HG03571 (cell line): ENCODE measurements at regions not wholly inside any gene's neighbourhood (a gene's known extent, or its start where the extent isn't known, plus 50 kb on each side); places are given as distances from the start of the nearest gene placed in this dataset.
"Not testable (repeated sequence)": the region's sequence is repeated elsewhere in the genome, so short reads cannot be mapped to it uniquely, and the experiment has no call there.

ENCODE experiments used
- ATAC-seq: cut with Tn5 transposase; IDR thresholded peaks from one replicate; pipeline ENCODE4 v1.9.1; 2021; ENCODE audit not compliant: unreplicated experiment

DNA sequence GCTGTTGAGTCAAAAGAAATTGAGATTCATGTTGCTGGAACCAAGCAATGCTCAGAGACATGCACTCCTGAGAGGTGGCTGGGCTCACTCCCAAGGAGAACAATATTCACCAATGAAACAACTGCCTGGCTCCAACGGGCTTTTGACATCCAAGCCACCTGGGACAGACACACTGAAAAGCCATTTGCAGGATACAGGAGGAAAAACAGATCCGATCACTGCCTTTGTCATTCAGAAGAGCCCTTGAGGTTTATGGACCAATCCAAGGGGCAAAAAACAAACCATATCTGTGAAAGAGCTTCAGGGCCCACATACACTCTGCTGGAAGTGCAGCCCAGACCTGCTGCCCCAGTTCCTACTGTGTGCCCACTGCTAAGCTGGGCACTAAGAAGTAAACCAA, 277.5 kb downstream of the NUAK1 start:
- no peak for ATAC-seq

GRCh38 chr12:105862163-105862821, 276.5 kb downstream of the NUAK1 start:
- no peak for ATAC-seq

- no peak for ATAC-seq
Measured at GRCh38 chr12:105864316-105864715, 274.4 kb downstream of the NUAK1 start.

DNA sequence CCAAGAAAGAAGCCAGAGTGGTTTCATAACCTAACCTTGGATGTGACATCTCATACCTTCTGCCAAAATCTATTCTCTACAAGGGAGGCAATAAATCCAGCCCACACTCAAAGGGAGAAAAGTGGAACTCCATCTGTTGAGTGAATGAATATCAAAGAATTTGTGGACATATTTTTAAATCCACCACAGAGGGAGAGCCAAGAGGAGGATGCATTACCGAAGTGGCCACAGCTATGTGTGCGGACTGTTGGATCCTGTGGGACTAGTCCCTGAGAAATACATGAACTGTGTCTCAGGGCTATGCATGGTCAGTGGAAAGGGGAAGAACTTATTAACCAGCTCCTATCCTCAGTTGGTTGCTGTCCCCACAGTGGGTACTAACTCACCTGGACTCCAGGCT, 273.9 kb downstream of the NUAK1 start:
- no peak for ATAC-seq

GRCh38 chr12:105865886-105866285, 272.9 kb downstream of the NUAK1 start:
- no peak for ATAC-seq

DNA sequence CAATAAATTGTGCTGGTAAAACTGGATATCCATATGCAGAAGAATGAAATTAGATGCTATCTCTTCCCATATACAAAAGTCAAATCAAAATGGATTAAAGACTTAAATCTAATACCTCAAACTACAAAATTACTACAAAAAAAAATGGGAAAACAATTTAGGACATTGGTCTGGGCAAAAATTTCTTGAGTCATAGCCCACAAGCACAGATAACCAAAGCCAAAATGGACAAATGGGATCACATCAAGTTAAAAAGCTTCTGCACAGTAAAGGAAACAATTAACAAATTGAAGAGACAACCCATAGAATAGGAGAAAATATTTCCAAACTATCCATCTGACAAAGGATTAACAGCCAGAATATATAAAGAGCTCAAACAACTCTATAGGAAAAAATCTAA, 264.6 kb downstream of the NUAK1 start:
- ATAC-seq: no peak

DNA sequence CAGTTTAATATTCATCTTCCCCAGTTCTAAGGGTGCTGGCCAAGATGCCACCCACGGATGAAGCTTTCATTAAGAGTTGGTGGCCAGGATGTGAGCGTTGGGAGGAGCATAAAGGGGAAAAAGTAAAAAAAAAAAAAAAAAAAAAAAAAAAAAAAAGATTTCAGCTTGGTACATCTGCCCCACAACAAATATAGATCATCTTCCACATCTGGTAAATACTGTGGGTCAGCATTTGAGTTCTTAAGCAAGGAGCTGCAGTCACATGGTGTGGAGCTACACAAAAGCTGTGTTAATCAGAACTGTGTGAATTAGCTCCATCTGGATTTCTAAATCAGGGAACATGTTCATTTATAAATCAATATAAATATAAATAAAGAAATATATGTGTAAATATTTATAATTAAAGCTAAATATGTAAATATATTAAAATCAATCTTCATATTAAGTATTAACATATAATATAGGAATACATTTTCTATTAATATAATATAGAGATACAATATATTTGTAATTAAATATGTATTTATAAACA, 262.3 kb downstream of the NUAK1 start:
- ATAC-seq: no peak

DNA sequence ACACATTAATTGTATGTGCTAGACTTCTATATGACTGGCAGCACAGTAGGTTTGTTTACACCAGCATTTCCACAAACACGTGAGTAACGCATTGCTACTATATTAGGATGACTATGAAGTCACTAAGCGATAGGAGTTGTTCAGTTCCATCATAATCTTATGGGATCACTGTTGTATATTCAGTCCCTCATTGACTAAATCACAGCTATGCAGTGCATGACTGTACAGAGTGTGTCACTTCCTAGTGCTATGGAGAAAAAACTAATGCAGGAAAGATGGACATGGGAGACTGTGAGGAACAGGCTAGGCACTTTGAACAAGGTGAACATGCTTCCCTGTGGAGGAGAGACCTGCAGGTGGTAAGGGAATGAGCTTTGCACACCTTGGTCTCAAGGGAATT, 259.8 kb downstream of the NUAK1 start:
- ATAC-seq: no peak

DNA sequence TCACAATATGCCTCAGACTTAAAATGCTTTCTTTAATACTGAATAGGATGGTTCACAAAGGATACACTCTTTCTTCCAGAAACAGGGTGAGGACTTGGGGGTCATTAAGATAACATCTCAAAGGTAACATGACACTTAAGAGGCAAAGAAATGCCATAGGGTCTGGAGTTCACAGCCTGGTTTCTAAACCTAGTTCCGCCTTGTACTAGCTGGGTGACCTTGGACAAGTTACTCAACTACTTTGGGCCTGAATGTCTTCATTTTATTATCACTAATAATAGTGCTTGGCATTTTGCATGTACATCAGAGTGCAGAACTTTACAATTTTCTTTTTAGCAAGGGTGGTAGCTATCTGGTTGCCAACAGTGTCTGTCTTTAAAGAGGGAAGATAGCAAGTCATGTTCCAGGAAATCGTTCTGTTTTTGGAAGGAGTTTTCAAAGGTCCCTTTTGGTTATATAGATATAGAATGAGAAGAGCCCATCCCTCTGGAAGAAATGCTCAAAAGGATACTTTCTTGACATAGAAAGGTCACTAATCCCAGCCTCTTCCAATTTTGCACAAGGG, 257.8 kb downstream of the NUAK1 start:
- no peak for ATAC-seq

GRCh38 chr12:105882404-105882803, 256.4 kb downstream of the NUAK1 start:
- no peak for ATAC-seq

DNA sequence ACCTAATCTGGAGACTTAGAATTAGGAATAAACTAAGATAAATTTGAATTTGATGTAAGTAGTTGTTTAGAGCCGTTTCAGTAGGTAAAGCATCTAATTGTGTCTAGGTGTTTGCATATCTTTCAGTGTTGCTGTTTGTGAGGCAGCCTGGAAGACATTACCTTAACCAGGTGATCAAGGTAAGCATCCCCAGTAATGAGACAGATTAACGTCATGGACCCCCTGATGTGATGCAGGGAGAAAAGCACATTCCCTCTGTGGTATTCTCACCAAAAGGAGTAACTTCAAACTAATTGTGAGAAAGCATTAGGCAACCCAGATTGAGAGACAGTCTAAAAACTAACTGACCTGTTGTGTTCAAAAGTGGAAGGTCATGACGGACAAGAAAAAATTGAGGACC, 251.6 kb downstream of the NUAK1 start:
- no peak for ATAC-seq

DNA sequence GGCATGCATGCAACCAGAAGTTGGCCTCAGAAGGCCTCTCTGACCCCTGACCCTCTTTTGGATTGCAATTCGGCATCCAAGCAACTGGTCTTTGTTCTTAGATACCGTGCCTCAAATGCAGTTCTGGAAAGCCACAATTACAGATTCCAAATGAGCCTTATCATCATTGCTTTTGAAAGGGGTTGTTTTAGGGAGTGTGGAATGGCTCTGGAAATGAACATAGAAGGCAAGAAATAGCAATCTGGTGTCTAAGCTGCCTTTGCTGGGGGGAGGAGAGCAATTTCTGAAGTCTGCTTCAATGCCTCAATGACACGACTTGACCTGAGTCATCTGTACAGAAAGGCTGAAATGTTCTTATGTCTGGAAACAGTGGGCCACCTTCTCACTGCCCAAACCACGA, 250.1 kb downstream of the NUAK1 start:
- no peak for ATAC-seq

DNA sequence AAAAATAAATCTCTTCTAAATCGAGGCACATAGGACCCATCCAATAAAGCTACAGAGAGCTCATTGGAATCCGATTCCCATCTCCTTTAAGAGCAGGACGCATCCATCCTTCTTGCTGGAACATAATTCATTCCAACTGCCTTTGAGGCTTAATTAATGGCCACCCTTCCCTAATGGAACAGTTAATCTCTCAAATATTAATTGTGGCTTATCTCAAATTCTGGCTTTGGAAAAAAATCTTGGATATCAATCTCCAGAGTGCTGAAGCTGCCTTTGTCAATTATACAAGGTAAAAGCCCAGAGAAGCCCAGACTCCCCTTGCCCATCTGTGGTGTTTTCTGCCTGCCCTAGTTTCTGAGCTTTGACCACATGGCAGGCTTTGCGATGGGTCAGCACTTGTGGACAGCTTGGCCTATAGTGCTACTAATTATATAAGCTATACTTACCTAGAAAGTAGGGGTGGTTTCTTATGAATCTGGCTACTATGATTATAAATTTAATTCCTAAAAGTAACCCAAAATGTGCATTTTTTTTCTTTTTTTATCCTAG, 246.3 kb downstream of the NUAK1 start:
- ATAC-seq: no peak

GRCh38 chr12:105895197-105895832, 243.4 kb downstream of the NUAK1 start:
- ATAC-seq: not testable (repeated sequence)

- no peak for ATAC-seq
Measured at GRCh38 chr12:105897311-105897725, 241.4 kb downstream of the NUAK1 start.

GRCh38 chr12:105898271-105898670, 240.5 kb downstream of the NUAK1 start:
- not testable (repeated sequence) for ATAC-seq

DNA sequence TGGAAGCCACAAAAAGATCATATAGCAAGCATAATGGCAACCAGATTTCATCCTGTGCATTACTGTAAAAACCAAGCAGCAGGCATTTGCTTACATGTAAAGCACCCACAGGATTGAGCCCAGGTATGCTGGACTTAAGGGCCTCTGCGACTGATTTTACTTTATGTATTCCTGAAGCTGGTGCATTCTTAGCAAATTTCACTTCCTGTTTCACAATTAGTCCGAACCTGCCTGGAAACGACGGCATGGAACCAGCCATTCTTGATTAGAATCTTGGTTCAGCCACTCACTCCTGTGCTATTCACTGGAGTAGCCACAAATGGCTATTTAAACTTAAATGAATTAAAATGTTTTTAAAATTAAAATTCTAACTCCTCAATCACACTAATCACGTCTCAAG, 239.2 kb downstream of the NUAK1 start:
- ATAC-seq: no peak

- no peak for ATAC-seq
Measured at GRCh38 chr12:105906561-105906960, 232.2 kb downstream of the NUAK1 start.

- ATAC-seq: no peak
Measured at GRCh38 chr12:105907982-105908381, 230.8 kb downstream of the NUAK1 start.

- ATAC-seq: no peak
Measured at GRCh38 chr12:105910030-105910429, 228.7 kb downstream of the NUAK1 start.

DNA sequence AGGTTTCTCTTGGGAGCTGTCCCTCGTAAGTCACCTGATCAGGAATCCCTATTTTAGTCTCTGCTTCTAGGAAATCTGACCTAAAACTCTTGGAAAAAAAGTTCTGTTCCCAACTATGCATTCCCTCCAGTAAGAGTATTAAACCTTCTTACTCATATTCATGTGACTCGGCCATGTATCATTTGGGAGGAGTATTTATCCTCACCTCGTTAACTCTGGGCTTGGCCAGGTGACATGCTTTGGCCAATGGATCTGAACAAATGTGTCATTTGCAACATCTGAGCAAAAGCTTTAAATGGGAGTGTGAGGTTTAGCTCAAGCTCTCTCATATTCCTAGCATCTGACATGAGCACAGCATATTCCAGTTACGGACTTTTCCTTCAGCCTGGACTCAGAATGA, 226.8 kb downstream of the NUAK1 start:
- ATAC-seq: no peak
